M059J (cell line): ENCODE measurements at regions not wholly inside any gene's neighbourhood (a gene's known extent, or its start where the extent isn't known, plus 50 kb on each side); places are given as distances from the start of the nearest gene placed in this dataset.
"Not testable (repeated sequence)": the region's sequence is repeated elsewhere in the genome, so short reads cannot be mapped to it uniquely, and the experiment has no call there.

Experiments used
- DNase-seq: peaks from one replicate; pipeline ENCODE4 v3.0.0-alpha.2; 2012; ENCODE audit warnings: low read depth

GRCh38 chr3:198147993-198148392 lies 188.0 kb downstream of the LMLN start:
- peak; percentile 26 for DNase-seq

DNA sequence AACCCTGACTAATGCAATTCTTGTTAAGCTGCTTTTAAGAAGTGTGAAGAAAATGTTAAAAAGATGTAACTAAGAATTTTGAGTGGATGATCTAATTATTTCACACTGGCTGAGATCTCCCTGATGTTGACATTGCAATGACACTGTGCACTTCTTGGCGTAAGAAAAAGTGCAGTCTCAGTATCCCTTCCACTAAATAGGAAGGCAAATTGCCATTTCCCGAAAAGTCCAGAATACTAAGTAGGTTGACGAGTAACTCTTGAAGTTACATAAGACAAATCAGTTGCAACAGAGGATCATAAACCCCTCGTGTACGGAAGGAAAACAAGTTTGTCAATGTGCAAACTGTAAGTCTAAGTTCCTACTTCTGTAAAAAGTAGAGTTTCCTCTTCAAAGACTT lies 189.9 kb downstream of the LMLN start:
- not testable (repeated sequence) for DNase-seq

DNA sequence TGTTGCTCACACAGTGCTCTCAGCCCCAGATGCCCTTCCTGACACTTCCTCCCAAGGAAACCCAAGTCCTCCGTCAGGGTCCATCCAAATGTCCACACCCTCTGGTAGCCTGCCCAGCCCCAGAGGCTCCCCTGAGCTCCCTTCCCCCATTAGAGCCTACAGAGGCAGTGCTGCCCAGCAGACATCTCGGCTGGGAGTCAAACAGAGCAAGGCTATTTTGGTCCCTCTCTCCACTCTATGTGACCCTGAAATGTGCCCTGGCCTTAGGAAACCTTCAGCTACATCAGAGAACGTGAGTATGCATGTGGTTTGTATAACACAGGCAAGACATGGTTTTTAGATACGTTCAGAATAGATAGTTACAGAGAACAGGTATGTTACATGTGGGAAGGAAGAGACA lies 191.8 kb downstream of the LMLN start:
- DNase-seq, result not testable (repeated sequence)

DNA sequence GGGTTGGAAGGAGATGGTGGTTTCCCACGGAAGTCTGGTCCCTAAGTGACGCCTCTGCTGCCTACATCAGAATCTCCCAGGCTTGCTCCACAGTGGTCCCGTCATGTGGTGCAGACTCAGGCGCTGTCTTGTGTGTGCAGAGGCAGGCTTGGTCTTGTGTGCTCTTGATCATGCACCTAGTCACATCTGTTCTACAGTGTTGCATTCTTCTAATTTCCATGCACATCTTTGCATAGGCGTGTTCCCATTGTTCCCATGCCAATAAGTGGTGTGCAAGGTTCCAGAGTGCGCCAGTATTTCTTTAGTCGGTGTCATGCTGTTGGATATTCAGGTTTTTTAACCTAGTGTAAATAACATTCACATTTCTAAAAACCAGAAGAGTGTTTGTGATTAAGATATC lies 195.8 kb downstream of the LMLN start:
- DNase-seq, result not testable (repeated sequence)

GRCh38 chr3:198157231-198157868 lies 197.3 kb downstream of the LMLN start:
- DNase-seq, result not testable (repeated sequence)

DNA sequence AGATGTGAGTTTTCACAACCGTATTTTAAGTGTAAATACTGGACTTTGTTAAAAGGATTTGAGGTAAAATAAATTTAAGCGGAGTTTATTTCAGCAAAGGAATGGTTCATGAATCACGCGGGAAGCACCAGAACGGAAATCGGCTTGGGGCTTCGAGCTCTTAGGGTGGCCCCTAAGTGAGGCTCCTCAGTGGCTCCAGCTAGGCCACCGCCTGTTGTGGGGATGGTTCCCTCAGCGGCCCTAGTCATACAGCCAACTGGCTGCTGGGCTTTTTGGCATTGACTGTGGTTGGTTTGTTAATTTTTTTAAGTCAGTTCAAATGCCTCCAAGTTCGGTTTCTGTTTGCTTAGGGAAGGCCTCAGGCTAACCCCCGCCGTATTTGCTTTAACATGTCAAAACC lies 198.0 kb downstream of the LMLN start:
- DNase-seq, result not testable (repeated sequence)

GRCh38 chr3:198167339-198168039 lies 207.5 kb downstream of the LMLN start:
- DNase-seq, result peak; percentile 43

GRCh38 chr3:198170781-198171180 lies 210.8 kb downstream of the LMLN start:
- DNase-seq, result not testable (repeated sequence)

- not testable (repeated sequence) for DNase-seq
These were observed 213.1 kb downstream of the LMLN start for GRCh38 chr3:198173080-198173479.

- not testable (repeated sequence) for DNase-seq
These were observed 214.0 kb downstream of the LMLN start for GRCh38 chr3:198173929-198174574.
